ENCODE measurements at regions not wholly inside any gene's neighbourhood (a gene's known extent, or its start where the extent isn't known, plus 50 kb on each side); places are given as distances from the start of the nearest gene placed in this dataset.

DNA sequence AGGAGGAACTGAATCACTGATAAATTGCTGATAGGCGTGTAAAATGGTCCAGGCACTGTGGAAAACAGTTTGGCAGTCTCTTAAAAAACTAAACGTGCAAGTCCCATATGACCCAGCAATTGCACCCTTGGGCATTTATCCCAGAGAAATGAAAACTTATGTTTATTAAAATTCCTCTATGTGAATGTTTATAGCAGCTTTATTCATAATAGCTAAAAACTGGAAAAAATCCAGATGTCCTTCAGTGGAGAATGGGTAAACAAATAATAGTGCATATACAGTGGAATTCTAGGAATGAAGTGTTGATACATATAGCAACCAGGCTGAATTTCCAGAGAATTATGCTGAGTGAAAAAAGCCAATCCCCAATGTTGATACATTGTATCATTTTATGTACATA, 482.2 kb upstream of the PDZRN3 start (continued):
- TF ChIP-seq, protein P1, sequence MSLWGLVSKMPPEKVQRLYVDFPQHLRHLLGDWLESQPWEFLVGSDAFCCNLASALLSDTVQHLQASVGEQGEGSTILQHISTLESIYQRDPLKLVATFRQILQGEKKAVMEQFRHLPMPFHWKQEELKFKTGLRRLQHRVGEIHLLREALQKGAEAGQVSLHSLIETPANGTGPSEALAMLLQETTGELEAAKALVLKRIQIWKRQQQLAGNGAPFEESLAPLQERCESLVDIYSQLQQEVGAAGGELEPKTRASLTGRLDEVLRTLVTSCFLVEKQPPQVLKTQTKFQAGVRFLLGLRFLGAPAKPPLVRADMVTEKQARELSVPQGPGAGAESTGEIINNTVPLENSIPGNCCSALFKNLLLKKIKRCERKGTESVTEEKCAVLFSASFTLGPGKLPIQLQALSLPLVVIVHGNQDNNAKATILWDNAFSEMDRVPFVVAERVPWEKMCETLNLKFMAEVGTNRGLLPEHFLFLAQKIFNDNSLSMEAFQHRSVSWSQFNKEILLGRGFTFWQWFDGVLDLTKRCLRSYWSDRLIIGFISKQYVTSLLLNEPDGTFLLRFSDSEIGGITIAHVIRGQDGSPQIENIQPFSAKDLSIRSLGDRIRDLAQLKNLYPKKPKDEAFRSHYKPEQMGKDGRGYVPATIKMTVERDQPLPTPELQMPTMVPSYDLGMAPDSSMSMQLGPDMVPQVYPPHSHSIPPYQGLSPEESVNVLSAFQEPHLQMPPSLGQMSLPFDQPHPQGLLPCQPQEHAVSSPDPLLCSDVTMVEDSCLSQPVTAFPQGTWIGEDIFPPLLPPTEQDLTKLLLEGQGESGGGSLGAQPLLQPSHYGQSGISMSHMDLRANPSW (CRISPR knock-in tag; conservative IDR thresholded peaks at IDR 0.05; ENCODE audit: low read depth) = no peak
- no peak for TF ChIP-seq NR2C2 (CRISPR knock-in tag; IDR thresholded peaks at IDR 0.05)
- TF ChIP-seq, protein P2, sequence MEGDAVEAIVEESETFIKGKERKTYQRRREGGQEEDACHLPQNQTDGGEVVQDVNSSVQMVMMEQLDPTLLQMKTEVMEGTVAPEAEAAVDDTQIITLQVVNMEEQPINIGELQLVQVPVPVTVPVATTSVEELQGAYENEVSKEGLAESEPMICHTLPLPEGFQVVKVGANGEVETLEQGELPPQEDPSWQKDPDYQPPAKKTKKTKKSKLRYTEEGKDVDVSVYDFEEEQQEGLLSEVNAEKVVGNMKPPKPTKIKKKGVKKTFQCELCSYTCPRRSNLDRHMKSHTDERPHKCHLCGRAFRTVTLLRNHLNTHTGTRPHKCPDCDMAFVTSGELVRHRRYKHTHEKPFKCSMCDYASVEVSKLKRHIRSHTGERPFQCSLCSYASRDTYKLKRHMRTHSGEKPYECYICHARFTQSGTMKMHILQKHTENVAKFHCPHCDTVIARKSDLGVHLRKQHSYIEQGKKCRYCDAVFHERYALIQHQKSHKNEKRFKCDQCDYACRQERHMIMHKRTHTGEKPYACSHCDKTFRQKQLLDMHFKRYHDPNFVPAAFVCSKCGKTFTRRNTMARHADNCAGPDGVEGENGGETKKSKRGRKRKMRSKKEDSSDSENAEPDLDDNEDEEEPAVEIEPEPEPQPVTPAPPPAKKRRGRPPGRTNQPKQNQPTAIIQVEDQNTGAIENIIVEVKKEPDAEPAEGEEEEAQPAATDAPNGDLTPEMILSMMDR (IDR thresholded peaks at IDR 0.05) = no peak
- no peak for TF ChIP-seq IRF2 (CRISPR knock-in tag; IDR thresholded peaks at IDR 0.05; ENCODE audit: borderline replicate concordance, low read depth)

DNA sequence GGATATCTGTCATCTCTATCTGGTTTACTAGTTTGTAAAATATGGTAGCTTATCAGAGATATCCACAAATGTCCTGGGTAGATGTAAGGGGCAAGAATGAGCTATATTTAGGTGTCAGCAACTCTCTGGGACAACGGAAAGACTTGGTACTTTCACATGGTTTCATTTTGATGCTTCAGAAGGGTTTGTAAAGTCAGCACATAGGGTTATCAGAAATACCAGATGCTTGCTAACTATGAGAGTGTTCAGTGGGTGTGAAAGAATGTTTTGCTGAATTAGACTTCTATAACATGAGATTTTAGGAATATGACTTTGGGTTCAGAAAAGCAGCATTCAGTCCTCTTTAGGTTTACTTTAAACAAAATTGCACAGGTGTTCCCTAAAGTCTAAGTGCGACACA, 466.5 kb upstream of the PDZRN3 start:
- ATAC-seq (no peak), DNase-seq (ENCODE audit: low spot score) (no peak)
- ChIA-PET POLR2A (no interaction called here), CTCF (no interaction called here)
- Mint-ChIP-seq H3K4me1 (no peaks in the 10 kb centered on the region), H3K27ac (no peak overlapping the region), H3K9me3 (no peaks in the 10 kb centered on the region), H3K4me3 (no peak overlapping the region), H3K27me3 (ENCODE audit: low read depth) (no peaks in the 10 kb centered on the region), H3K36me3 (no peaks in the 10 kb centered on the region)
- TF ChIP-seq CREM (CRISPR knock-in tag; IDR thresholded peaks at IDR 0.05) (no peak), GABPB1 (CRISPR knock-in tag; IDR thresholded peaks at IDR 0.05) (no peak), NFYB (CRISPR knock-in tag; conservative IDR thresholded peaks at IDR 0.05; ENCODE audit: low read depth) (no peak), MXD4 (CRISPR knock-in tag; IDR thresholded peaks at IDR 0.05; ENCODE audit: borderline replicate concordance) (no peak), JAZF1 (CRISPR knock-in tag; IDR thresholded peaks at IDR 0.05) (no peak)
- TF ChIP-seq, protein P3, sequence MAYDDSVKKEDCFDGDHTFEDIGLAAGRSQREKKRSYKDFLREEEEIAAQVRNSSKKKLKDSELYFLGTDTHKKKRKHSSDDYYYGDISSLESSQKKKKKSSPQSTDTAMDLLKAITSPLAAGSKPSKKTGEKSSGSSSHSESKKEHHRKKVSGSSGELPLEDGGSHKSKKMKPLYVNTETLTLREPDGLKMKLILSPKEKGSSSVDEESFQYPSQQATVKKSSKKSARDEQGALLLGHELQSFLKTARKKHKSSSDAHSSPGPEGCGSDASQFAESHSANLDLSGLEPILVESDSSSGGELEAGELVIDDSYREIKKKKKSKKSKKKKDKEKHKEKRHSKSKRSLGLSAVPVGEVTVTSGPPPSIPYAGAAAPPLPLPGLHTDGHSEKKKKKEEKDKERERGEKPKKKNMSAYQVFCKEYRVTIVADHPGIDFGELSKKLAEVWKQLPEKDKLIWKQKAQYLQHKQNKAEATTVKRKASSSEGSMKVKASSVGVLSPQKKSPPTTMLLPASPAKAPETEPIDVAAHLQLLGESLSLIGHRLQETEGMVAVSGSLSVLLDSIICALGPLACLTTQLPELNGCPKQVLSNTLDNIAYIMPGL (CRISPR knock-in tag; IDR thresholded peaks at IDR 0.05) = no peak
- TF ChIP-seq, protein P4, sequence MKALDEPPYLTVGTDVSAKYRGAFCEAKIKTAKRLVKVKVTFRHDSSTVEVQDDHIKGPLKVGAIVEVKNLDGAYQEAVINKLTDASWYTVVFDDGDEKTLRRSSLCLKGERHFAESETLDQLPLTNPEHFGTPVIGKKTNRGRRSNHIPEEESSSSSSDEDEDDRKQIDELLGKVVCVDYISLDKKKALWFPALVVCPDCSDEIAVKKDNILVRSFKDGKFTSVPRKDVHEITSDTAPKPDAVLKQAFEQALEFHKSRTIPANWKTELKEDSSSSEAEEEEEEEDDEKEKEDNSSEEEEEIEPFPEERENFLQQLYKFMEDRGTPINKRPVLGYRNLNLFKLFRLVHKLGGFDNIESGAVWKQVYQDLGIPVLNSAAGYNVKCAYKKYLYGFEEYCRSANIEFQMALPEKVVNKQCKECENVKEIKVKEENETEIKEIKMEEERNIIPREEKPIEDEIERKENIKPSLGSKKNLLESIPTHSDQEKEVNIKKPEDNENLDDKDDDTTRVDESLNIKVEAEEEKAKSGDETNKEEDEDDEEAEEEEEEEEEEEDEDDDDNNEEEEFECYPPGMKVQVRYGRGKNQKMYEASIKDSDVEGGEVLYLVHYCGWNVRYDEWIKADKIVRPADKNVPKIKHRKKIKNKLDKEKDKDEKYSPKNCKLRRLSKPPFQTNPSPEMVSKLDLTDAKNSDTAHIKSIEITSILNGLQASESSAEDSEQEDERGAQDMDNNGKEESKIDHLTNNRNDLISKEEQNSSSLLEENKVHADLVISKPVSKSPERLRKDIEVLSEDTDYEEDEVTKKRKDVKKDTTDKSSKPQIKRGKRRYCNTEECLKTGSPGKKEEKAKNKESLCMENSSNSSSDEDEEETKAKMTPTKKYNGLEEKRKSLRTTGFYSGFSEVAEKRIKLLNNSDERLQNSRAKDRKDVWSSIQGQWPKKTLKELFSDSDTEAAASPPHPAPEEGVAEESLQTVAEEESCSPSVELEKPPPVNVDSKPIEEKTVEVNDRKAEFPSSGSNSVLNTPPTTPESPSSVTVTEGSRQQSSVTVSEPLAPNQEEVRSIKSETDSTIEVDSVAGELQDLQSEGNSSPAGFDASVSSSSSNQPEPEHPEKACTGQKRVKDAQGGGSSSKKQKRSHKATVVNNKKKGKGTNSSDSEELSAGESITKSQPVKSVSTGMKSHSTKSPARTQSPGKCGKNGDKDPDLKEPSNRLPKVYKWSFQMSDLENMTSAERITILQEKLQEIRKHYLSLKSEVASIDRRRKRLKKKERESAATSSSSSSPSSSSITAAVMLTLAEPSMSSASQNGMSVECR (CRISPR knock-in tag; IDR thresholded peaks at IDR 0.05; ENCODE audit: borderline replicate concordance) = no peak
- TF ChIP-seq, protein P5, sequence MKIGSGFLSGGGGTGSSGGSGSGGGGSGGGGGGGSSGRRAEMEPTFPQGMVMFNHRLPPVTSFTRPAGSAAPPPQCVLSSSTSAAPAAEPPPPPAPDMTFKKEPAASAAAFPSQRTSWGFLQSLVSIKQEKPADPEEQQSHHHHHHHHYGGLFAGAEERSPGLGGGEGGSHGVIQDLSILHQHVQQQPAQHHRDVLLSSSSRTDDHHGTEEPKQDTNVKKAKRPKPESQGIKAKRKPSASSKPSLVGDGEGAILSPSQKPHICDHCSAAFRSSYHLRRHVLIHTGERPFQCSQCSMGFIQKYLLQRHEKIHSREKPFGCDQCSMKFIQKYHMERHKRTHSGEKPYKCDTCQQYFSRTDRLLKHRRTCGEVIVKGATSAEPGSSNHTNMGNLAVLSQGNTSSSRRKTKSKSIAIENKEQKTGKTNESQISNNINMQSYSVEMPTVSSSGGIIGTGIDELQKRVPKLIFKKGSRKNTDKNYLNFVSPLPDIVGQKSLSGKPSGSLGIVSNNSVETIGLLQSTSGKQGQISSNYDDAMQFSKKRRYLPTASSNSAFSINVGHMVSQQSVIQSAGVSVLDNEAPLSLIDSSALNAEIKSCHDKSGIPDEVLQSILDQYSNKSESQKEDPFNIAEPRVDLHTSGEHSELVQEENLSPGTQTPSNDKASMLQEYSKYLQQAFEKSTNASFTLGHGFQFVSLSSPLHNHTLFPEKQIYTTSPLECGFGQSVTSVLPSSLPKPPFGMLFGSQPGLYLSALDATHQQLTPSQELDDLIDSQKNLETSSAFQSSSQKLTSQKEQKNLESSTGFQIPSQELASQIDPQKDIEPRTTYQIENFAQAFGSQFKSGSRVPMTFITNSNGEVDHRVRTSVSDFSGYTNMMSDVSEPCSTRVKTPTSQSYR (CRISPR knock-in tag; IDR thresholded peaks at IDR 0.05) = no peak
- TF ChIP-seq, protein P6, sequence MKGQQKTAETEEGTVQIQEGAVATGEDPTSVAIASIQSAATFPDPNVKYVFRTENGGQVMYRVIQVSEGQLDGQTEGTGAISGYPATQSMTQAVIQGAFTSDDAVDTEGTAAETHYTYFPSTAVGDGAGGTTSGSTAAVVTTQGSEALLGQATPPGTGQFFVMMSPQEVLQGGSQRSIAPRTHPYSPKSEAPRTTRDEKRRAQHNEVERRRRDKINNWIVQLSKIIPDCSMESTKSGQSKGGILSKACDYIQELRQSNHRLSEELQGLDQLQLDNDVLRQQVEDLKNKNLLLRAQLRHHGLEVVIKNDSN (CRISPR knock-in tag; IDR thresholded peaks at IDR 0.05) = no peak
- TF ChIP-seq, protein P7, sequence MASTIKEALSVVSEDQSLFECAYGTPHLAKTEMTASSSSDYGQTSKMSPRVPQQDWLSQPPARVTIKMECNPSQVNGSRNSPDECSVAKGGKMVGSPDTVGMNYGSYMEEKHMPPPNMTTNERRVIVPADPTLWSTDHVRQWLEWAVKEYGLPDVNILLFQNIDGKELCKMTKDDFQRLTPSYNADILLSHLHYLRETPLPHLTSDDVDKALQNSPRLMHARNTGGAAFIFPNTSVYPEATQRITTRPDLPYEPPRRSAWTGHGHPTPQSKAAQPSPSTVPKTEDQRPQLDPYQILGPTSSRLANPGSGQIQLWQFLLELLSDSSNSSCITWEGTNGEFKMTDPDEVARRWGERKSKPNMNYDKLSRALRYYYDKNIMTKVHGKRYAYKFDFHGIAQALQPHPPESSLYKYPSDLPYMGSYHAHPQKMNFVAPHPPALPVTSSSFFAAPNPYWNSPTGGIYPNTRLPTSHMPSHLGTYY (CRISPR knock-in tag; IDR thresholded peaks at IDR 0.05) = no peak
- TF ChIP-seq, protein P8, sequence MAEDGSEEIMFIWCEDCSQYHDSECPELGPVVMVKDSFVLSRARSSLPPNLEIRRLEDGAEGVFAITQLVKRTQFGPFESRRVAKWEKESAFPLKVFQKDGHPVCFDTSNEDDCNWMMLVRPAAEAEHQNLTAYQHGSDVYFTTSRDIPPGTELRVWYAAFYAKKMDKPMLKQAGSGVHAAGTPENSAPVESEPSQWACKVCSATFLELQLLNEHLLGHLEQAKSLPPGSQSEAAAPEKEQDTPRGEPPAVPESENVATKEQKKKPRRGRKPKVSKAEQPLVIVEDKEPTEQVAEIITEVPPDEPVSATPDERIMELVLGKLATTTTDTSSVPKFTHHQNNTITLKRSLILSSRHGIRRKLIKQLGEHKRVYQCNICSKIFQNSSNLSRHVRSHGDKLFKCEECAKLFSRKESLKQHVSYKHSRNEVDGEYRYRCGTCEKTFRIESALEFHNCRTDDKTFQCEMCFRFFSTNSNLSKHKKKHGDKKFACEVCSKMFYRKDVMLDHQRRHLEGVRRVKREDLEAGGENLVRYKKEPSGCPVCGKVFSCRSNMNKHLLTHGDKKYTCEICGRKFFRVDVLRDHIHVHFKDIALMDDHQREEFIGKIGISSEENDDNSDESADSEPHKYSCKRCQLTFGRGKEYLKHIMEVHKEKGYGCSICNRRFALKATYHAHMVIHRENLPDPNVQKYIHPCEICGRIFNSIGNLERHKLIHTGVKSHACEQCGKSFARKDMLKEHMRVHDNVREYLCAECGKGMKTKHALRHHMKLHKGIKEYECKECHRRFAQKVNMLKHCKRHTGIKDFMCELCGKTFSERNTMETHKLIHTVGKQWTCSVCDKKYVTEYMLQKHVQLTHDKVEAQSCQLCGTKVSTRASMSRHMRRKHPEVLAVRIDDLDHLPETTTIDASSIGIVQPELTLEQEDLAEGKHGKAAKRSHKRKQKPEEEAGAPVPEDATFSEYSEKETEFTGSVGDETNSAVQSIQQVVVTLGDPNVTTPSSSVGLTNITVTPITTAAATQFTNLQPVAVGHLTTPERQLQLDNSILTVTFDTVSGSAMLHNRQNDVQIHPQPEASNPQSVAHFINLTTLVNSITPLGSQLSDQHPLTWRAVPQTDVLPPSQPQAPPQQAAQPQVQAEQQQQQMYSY (CRISPR knock-in tag; IDR thresholded peaks at IDR 0.05) = no peak
